GM08714 (cell line): ENCODE measurements at regions not wholly inside any gene's neighbourhood (a gene's known extent, or its start where the extent isn't known, plus 50 kb on each side); places are given as distances from the start of the nearest gene placed in this dataset.

Source experiments
- H3K4me3 ChIP-seq: fragments of 200-500 bp; sonication (Bioruptor generic); 2 replicates; pipeline ENCODE4 v1.5.1; 2014; ENCODE audit warnings: mild to moderate bottlenecking, low read length, inconsistent platforms
- ZNF274 ChIP-seq: IDR thresholded peaks from 2 replicates; pipeline ENCODE4 v1.6.1; 2012; ENCODE audit warnings: mild to moderate bottlenecking, low read depth, low read length

DNA sequence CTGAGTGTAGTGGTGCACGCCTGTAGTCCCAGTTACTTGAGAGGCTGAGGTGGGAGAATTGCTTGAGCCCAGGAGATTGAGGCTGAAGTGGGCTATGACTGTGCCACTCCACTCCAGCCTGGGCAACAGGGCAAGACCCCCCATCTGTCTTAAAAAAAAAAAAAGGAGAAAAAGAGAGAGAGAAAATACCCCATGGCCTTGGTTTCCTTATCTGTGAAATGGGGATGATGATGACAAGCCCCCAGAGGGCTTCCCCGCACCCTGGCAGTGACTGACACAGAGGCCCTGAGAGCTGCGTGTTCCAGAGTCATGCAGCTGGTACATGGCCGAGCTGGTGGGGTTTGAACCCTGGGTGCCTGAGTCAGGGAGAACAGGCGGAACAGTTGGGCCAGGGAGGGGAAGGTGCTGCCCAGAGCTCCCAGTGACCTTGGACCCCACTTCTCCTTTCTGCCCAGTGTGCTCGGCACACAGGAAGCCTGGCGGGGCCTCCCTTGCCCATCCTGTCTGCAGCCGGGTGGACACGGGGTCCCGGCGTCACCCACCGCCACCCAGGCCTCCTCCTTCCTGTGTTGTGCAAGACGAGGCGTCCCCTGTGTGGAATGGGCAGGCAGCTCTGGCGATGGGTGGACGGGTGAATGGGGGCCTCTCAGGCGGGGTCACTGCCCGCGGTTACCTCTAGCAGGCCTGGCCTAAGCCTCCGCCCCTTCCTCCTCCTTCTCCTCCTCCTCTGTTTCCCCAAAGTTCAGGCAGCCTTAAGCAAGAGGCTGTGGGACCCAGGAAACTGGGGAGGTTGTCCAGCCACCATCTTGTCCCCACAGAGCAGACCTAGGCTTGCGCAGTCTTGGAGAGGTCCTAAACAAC lies 84.2 kb downstream of the CEBPB start:
- TF ChIP-seq ZNF274: no peak
- H3K4me3 ChIP-seq: no peak overlapping the region

DNA sequence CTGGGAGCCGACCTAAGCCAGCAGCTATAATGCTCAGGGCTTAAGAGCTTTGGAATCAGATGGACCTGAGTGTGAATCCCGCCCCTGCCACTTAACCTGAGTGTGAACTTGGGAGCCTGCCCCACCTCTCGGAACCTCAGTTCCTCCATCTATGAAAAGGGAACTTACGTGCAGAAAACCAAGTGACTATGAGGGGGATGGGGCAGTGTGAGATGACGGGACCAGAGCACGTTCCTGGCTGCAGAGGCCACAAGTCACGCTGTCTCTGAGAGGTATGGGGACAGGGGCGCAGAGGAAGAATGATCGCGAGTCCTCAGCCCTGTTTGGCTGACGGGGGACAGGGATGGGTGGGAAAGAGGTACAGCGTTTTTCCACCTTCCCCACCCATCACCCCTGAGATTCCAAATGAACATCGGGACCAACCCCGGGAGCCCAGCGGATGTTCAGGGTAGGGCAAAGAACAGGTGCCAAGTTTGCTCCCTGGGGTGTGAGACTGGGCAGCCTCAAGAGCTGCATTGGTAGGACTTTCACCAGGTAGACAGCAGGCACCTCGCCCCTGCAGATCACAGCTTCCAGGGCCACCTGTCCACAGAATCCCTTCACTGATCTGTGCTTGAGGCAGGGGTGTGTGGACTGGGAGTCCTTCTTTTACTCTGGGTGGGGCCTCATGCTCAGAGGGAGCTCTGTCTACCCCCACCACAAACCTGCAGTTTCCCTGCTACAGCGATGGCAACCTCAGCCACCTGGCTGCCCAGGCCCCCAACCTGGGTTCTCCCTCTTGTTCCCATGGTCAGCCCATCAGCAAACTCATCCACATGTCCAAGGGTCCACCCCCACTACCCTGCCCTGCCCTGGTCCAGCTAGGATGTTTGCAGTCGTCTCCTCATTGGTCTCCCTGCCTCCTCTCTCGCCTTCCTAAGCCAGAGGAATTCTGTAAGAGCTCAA lies 85.8 kb downstream of the CEBPB start:
- H3K4me3 ChIP-seq: no peak overlapping the region
- TF ChIP-seq ZNF274: no peak

DNA sequence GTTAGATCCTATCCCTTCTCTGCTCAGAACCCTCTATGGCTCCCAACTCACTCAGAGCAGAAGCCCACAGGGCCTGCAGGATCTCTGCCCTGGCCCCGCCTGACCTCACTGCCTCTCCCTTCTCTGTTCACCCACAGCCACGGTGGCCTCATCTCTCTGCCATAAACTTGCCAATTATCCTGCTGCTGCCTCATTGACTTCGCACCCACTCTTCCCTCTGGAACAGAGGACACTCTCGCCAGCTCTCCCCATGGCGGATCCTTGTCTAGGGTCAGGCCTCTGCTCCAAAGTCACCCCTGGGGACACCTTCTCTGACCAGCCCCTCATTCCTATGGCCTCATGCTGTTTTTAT lies 86.4 kb downstream of the CEBPB start:
- TF ChIP-seq ZNF274: no peak
- H3K4me3 ChIP-seq: no peak overlapping the region

DNA sequence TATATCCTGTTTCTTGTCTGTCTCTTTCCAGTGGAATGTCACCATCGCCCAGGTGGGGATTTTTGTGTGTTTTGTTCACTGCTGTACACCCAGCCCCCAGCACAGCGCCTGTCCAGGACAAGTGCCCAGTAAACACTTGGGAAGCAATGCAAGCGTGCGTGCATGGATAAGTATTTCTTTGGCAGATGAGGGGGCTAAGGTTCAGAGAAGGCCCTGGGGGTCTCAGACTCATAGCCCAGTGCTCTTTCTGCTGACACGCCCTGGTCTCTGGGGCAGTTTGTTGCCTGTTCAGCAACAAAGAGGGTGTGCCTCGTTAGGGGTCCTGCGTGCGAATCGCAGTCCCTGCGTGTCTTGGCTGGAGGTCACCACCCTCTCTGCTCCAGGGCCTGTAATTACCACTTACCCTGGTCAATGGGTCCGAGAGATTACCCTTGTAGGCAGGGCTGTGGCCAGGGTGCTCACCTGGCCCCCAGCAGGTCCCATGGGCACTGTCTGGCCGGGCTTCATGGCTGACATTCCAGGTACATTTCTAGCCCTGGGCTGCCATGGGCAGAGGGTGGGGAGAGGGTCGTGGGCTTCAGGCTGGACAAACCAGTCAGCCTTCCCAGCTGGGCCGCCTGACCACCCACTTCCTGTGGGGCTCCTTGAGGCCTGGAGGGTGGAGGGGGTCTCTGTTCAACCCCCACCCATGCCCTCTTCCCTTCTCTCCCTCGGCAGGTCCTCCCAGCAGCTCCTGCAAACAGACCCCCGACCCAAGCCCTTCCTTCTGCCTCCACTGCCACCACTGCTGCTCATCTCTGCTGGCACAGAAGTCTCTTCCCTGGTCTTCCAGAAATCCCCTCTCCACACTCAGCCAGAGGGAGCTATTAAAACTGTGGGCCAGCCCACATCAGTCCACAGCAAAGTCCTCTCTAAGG lies 87.1 kb downstream of the CEBPB start:
- no peak for TF ChIP-seq ZNF274
- H3K4me3 ChIP-seq: no peak overlapping the region

DNA sequence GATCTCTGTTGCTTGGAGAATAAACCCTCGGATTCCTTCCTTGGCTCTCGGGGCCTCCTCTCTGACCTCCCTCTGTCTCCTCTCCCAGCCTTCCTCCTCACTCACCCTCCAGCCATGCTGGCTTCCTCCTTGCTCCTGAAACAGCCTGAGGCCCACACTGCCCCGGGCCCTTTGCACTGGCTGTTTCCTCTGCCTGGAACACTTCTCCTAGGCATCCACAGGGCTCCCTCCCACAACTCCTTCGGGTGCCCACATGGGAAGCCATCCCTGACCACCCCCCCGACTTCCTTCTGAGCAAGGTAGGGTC lies 87.7 kb downstream of the CEBPB start:
- no peak for TF ChIP-seq ZNF274
- H3K4me3 ChIP-seq: no peak overlapping the region

DNA sequence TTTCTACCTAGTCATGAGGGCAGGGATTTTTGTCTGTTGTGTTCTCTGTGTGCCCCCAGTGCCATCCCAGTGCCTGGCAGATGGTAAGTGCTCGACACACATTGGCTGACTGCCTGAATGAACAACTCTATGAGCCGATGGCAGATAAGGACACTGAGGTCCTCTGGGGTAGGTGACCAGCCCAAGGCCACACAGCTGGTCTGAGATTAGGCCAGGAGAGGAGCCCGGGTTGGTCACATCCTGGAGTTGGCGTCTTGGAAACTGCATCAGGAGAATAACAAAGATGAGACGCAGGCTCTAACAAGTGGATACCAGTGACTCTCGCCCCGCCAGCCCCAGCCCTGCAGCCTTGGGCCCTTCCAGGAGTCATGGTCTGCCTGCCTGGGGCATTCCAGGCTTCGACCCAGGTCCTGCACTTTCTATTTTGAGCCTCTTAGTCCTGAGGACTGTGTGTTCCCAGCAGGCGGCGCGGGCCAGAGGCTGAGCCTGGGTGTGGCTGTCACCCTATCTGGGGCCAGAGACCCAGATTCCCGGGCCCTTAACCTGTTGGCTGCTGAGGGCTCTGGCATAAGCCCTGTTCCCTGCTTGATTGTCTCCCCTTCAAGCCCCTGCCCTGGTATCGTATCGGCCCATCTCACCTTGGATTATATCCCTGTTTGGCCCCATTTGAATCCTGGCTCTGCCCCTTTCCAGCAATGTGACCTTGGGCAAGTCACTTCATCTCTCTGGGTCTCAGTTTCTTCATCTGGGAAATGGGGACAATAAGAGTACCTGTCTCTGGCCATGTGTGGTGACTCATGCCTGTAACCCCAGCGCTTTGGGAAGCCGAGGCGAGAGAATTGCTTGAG lies 88.3 kb downstream of the CEBPB start:
- TF ChIP-seq ZNF274: no peak
- no peak overlapping the region for H3K4me3 ChIP-seq

DNA sequence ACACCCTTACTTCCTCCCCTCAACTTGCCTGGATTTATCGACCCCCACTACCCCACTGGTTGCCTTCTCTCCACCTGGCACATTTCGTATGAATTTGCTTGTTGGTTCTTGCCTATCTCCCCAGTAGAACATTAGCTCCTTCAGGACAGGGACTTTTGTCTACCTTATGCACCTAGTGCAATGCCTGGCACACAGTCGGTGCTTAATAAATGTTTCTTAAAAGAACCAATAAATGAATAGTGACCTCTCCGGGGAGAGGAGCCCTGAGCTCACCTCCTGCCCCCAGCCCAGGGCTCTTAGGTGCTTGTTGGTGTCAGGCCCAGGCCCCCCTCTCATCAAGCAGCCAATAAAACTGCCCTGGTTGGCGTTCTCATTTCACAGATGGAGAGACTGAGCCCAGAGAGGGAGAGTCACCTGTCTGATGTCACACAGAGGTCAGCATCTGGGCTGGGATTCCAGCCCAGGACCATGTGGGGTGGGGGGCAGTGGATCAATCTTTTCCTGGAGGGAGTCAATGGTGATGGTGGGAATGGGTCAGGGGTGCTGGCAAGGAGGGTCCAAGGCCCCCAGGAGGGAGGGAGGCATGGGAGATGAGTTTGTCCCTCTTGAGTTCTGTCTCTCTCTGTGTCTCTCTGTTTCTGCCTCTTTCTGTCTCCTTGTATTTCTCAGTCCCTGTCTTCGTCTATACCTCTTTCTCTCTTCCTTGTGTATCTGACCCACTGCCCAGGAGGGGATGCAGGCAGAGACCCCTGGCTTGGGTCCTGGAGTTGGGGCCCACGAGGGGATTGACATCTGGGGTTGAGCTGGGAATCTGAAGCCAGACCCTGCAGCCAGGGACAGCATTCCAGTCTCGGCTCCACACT lies 89.6 kb downstream of the CEBPB start:
- no peak overlapping the region for H3K4me3 ChIP-seq
- no peak for TF ChIP-seq ZNF274

DNA sequence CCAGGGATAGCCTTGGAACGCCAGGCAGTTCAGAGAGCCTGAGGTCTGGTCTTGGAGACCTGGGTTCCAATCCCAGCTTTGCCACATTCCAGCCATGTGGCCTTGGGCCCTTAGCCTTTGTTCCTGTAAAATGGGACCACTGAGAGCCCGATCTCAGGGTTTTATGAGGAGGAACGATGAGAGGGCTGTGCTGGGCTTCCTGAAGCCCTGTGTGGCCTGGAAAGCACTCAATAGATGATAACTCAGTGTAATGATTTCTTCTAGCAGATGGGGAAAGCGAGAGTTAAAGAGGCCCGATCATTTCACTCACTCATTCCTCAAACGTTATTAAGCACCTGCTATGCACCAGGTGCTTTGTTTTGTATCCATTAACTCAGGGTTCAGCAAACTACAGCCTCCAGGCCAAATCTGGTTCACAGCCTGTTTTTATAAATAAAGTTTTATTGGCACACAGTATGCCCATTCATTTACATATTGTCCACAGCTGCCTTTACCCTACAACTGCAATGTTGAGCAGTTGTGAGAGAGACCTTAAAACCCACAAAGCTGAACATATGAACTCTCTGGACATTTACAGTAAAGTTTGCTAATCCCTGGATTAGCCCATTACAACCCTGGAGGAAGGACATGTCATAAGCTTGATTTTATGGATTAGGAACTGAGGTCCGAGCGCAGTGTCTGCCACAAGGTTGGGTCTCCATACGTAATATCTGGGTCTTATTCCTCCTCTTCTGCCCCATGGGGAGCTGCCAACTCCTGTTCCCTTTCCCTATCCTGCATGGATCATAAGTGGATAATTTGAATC lies 90.4 kb downstream of the CEBPB start:
- no peak overlapping the region for H3K4me3 ChIP-seq
- no peak for TF ChIP-seq ZNF274

DNA sequence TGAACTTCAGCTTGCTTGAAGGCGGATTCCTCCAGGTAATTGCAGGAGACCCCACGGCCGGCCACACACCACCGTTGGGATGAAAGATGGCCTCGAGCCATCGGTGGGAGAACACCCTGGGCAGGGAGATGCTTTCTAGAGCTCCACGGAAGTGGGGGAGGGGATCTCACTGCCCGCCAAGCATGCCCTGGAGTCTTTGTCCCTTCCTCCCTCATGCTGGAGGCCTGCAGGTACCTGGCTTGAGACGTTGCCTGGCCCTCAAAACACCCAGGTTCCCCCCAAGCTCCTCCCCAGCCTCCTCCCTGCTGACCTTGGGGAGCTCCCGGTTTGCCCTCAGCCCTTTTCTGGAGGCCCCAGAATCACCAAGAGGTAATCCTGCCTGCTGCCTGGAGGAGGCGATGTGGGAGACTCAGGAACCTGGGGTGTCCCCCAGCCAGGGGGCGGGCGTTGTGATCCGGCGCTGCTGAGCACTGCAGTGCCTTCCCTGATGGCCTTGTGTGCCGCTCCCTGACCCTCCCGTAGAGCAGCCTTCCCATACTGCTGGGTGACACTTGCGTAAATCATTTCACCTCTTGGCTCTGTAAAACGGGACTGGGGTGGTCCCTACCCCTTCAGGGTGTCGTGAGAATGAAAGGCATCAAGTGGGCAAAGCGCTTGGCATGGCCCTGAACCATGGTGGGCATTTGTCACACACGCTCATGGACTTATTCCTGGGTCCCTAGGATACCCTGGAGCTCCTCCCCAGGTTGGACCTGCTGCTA lies 91.4 kb downstream of the CEBPB start:
- no peak for TF ChIP-seq ZNF274

DNA sequence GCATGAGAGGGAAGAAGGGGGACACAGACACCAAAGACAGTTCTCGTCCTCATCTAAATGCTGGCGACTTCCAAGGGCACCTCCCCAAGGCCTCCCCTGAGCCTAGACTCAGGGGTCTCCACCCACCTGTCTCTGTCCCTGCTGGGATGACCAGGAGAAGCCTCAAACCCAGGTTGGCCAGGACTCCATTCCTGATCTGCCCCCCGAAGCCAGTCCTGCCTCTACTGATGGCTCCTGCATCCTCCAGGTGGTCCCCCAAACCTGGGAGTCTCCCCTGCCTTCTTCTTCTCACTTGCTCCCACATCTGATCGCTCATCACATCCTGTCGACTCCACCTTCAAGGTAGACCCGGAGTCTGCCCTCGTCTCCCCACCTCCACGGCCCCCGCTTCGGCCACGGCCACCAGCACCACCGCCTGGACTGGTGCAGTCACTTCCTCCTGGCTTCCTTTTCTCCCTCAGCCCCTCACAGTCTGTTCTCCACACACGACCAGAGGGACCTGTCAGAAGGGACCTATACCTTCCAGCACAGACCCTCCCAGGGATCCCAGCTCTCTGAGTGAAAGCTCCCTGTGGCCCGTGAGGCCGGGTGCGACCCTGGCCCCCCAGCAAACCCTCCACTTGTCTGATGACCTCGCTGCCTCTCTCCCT lies 92.1 kb downstream of the CEBPB start:
- H3K4me3 ChIP-seq: no peak overlapping the region
- TF ChIP-seq ZNF274: no peak

More for the DNA sequence above, 91.4 kb downstream of the CEBPB start:
- no peak overlapping the region for H3K4me3 ChIP-seq
